ENCODE measurements at regions not wholly inside any gene's neighbourhood (a gene's known extent, or its start where the extent isn't known, plus 50 kb on each side); places are given as distances from the start of the nearest gene placed in this dataset.

GRCh38 chr1:5661196-5662085 lies 330.8 kb downstream of the NPHP4 start:
- in situ Hi-C loops (cut with MboI; ENCODE audit: low sequenced_read_pairs) = no loop called here

- in situ Hi-C loops (cut with MboI; ENCODE audit: low sequenced_read_pairs) = no loop called here
Measured at GRCh38 chr1:5660141-5660935, 331.9 kb downstream of the NPHP4 start.

GRCh38 chr1:5659606-5660005 lies 332.6 kb downstream of the NPHP4 start:
- in situ Hi-C loops (cut with MboI; ENCODE audit: low sequenced_read_pairs) = no loop called here

GRCh38 chr1:5658340-5659316 lies 333.6 kb downstream of the NPHP4 start:
- in situ Hi-C loops (cut with MboI; ENCODE audit: low sequenced_read_pairs) = no loop called here

DNA sequence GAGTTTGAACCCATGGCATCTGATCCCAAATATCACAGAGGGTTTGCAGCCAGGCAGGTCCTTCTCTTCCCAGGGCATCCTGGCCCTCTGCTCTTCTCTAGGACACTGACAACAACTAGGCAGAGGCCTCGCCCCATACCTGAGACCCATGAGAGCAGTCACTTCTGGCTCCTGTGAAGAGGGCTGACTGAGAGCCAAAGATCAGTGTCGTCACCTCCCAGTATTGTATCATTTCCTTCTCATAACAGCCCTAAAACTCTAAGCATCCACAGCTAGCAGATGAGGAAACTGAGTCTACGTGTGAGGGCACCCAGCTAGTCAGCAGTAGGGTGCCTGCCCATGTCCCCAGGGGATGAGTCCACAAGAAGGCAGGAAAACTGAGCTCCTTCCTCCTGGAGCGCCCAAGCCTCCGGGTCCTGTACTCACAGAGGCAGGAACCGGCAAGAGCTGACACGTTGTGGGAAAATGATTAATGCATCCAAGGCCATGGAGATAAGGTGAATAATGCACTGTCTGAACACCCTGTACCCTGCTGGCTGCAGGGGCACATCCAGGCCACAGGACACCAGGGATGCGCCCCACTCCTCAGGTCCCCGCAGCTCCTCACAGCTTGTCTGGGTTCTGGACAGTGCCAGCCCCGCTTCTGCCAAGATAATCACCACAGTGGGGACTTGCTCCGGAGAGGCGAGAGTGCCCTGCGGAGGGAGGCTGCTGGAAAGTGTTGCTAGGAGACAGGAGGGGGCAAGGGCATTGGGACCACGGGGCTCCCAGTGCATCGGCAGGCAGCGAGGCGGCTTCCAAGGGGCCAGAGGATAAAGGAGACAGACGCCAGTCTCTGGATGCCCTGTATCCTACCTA lies 340.0 kb downstream of the NPHP4 start:
- in situ Hi-C loops (cut with MboI; ENCODE audit: low sequenced_read_pairs) = no loop called here

GRCh38 chr1:5651473-5651872 lies 340.8 kb downstream of the NPHP4 start:
- in situ Hi-C loops (cut with MboI; ENCODE audit: low sequenced_read_pairs) = no loop called here

DNA sequence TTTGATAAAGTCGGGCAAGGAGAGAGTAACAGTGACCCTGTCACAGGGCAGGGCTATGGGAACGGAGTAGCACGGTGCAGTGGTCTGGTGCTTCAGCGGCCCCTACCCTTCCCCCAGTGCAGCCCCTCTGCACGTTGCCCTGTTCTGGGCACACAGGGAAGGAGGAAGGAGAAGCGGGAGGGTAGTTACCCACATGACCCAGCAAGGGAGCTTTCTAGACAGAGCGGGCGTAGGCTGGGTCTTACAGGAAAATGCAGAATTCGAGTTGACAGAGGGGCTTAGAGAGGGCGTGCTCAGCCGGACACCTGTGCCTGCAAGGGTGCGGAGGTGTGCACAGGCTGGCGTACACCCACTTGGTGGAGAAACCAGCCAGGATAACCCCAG lies 341.2 kb downstream of the NPHP4 start:
- in situ Hi-C loops (cut with MboI; ENCODE audit: low sequenced_read_pairs) = no loop called here

- in situ Hi-C loops (cut with MboI; ENCODE audit: low sequenced_read_pairs) = no loop called here
Measured at GRCh38 chr1:5650283-5651026, 341.8 kb downstream of the NPHP4 start.

DNA sequence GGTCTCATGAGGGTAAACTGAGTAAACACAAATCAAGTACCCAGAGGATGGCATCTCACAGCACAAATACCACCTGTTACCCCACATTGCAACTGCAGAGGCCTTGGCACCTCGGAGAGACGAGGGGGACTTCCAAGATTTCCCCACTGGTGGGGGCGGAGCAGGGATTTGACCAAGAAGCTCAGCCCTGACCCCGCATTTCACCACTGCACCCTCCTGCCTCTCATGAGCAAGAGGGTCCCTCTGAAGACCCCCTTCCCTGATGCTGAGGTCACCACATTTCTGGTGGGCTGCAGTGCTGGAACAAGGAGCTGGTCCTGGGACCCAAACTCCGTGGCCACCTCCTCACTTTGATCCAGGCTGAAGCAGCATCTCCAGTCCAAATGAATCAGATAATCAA lies 342.4 kb downstream of the NPHP4 start:
- in situ Hi-C loops (cut with MboI; ENCODE audit: low sequenced_read_pairs) = no loop called here

GRCh38 chr1:5649166-5649551 lies 343.1 kb downstream of the NPHP4 start:
- in situ Hi-C loops (cut with MboI; ENCODE audit: low sequenced_read_pairs) = no loop called here

DNA sequence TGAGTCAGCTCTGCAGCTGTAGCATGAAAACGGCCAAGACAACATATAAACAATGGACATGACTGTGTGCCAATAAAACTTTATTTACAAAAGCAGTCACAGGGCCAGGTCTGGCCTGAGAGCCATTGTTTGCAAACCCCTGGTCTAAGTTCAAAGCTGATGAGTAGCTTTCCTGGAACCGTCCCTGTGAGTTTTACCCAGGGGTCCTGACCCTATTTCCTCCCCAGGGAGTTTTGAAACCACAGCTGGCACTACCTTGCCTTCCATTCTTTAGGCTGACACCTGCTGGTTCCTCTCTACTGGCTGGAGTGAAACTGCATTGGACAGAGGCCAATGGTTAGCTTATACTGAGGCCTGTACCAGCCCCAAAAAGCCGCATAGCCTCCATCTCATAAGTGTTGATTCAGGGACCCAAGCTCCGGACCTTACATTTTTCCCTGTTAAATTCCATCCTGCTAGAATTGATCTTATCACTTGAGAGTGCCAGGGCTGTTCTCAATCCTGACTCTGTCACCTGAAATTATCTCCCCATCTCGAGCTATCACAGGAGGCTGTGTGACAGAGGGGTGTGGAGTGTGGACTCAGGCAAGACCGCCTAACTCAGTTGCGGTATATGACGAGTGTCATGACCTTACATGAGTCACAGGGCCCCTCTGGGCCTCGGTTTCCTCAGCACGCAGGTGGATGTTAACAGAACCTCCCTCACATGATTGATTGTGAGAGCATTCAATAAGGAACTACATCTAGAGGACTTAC lies 343.6 kb downstream of the NPHP4 start:
- in situ Hi-C loops (cut with MboI; ENCODE audit: low sequenced_read_pairs) = no loop called here

DNA sequence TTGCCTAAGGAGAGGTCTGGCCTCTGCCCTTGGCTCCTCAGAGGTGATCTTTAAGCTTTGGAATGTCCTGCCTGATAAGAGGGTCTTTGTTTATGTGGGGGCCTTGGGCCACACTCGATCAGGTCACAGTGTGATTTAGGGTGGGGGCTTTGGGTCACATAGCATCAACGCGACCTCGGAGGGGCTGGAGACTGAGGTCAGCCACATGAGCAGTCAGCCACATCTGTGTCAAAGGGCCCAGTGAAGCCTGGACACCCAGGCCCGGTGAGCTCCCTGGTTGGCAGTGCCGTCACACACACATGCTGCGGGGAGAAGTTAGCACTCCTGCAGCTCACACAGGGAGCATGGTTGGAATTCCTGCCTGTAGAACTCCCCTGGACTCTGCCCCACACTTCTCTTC lies 345.0 kb downstream of the NPHP4 start:
- in situ Hi-C loops (cut with MboI; ENCODE audit: low sequenced_read_pairs) = no loop called here

DNA sequence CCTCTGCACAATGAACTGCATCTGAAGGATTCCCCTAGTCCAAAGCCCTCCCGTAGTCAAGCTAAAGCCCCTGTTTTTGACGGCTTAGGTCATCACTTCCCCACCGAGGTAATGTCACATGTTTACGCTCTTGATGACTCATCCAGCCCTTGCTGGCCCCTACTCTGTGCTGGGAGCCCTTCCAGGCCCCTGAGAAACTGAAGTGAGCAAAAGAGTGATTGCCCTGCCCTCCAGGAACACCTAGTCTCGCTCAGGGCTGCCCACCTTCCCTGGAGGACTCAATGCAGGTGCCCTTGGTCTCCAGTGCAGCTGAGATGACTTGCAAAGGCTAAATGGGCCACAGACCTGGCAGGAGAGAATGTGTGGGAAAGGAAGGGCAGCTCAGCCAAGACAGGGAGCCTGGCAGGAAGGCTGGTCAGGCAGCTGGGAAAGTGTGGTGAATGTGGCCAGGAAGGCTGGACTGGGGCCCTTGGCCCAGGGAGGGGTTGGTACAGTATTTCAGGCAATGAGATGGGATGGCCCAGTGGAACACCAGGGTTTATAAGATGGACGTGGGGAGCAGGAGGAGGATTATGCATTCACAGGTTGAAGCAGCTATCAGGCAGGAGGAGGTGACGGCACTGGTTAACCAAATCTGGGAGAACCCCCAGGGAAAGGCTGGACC lies 345.6 kb downstream of the NPHP4 start:
- in situ Hi-C loops (cut with MboI; ENCODE audit: low sequenced_read_pairs) = no loop called here

GRCh38 chr1:5645929-5646328 lies 346.3 kb downstream of the NPHP4 start:
- in situ Hi-C loops (cut with MboI; ENCODE audit: low sequenced_read_pairs) = no loop called here

- in situ Hi-C loops (cut with MboI; ENCODE audit: low sequenced_read_pairs) = no loop called here
Measured at GRCh38 chr1:5645135-5645399, 347.2 kb downstream of the NPHP4 start.

- in situ Hi-C loops (cut with MboI; ENCODE audit: low sequenced_read_pairs) = no loop called here
Measured at GRCh38 chr1:5644281-5645134, 347.7 kb downstream of the NPHP4 start.

DNA sequence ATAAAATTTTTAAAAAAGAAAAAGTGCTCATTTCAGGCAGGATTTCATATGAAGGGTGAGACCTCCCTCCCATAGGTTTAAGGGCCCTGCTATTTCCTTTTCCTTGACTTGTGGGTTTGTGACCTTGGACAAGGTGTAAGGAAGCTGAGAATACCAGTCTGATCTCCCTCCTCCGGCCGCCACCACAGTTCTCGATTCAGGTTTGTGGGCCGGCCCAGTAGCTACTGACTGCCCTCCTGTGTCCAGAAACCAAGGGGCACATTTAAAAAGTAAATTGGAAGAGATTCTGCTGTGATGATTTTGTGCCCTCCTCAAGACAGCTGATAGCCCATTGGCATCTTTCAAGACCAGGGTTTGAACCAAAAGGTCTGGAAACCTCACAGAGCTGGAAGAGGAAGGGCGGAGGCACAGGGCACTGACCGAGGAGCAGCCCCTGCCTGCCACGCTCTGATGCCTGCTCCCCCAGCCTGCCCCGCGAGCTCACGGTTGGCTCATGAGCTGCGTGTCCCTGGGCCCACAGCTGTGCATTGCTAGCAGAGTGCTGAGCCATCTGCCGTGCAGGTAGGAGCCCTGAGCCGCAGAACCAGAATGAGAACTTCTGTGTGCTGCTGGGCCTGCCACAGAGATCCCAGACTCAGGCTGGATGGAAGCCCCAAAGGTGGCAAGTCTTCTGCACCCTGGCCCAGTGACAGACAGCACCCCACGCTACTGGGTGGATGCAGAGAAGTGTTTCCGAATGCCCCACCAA lies 348.7 kb downstream of the NPHP4 start:
- in situ Hi-C loops (cut with MboI; ENCODE audit: low sequenced_read_pairs) = no loop called here
